GM21576 (cell line): ENCODE measurements at regions not wholly inside any gene's neighbourhood (a gene's known extent, or its start where the extent isn't known, plus 50 kb on each side); places are given as distances from the start of the nearest gene placed in this dataset.
"Not testable (repeated sequence)": the region's sequence is repeated elsewhere in the genome, so short reads cannot be mapped to it uniquely, and the experiment has no call there.

ENCODE experiments used
- ATAC-seq: cut with Tn5 transposase; IDR thresholded peaks from one replicate; pipeline ENCODE4 v1.9.1; 2021; ENCODE audit warnings: mild to moderate bottlenecking, moderate library complexity; ENCODE audit not compliant: unreplicated experiment

DNA sequence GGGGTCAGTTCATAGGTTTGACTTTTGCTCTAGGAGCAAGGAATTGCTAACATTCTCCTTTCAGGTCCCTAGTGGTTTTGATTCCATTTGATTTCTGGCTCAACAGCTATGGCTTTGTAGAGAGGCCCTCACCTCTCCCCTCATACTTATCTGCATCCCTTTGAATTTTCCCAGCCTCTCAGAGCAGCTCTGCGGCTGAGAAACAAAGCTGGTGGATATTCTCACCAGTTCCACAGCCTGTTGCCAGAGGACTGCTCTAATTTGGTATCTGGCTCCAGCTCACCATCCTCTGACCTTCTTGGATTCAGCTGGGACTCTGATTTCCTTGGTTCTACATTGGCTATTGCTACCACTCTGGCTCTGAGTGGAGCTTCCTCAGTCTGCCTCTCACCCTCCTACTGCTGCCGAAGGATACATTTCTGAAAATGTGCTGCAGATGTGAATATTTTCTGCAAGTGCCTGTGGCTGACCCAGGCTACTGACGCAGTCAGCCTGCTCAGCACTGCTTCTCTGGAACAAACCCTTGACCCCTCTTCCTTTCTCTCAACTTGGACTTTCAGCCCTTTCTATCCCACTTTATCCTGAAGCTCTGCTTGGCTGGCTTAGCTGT lies 110.9 kb upstream of the ENPEP start:
- ATAC-seq = no peak

- ATAC-seq = no peak
Observed at GRCh38 chr4:110361921-110362320, 114.0 kb upstream of the ENPEP start.

- no peak for ATAC-seq
Observed at GRCh38 chr4:110359076-110359475, 116.9 kb upstream of the ENPEP start.

GRCh38 chr4:110357521-110357920 lies 118.4 kb upstream of the ENPEP start:
- ATAC-seq = no peak

DNA sequence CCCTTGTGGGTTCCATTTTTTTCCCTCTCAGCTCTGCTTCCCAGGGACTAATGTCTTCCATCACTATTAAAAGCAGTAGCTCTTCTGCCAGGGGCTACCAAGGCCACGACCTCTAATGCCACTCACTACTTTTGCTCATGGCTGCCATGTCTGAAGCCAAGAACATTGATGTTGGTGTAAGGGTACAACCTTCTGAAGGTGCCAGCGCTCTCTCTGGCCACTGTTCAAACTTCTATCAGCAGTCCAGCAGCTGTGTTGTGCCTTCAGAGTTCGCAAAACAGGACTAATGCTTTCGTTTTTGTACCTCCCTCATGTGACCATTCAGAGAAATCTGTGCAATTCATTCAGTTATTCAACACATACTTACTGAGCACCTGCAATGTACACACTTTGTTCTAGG lies 121.5 kb upstream of the ENPEP start:
- no peak for ATAC-seq

DNA sequence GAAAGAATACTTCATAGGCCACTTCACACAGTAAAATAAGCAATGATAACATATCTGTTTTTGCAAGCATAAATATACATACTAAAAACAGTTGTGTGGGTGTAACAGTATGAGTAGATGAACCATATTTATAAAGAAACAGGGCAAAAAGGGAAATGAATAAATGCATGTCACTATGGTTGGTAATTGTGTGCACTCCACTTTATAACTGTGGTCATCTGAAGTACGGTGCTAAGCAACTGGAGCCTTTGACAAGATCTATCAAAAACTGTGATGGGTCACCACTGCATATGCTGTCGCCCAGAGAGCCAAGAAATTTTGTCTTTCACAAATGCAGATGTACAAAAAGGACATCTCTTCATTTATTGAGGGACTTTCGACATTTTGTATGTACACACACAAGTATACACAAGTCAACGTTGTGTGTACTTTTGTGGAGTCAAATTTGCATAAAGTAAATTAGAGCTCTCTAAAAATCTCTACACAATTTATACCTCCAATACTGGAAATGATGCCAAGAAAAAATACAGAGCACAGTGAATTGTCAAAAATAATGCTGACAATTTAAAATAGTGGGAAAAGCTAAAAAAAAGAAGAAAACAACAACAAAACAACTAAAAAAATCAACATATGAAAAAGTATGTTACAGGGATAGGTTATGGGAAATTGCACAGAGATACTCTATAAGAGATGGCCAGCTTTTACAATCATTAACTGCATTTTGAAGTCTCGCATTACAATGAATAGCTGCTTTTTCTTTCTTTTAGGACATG lies 123.1 kb upstream of the ENPEP start:
- ATAC-seq = no peak

DNA sequence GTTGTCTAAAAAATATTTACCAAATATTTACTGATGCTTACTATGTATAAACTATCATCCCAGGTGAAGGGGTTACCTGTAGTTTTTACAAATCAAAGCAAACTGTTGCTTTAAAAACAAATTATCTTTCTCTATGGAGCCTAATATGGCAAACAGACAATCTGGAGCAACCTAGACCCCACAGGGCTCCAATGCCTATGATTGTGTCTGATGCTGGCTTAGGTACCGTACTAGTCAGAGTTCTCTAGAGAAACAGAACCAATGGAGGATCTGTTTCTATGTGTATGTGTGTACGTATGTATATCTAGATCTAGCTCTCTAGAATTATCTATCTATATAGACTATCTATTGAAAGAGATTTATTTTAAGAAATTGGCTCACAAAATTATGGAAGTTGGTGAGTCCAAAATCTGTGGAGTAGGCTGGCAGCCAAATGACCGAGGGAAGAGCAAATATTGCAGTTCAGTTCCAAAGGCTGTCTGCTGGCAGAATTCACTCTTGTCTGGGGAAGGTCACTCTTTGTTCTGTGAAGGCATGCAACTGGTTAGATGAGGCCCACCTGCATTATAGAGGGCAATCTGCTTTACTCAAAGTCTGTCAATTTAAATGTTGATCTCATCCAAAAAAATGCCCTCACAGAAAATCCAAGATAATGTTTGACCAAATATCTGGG lies 127.1 kb upstream of the ENPEP start:
- no peak for ATAC-seq

GRCh38 chr4:110347805-110348204 lies 128.2 kb upstream of the ENPEP start:
- ATAC-seq = no peak

GRCh38 chr4:110344165-110344564 lies 131.8 kb upstream of the ENPEP start:
- no peak for ATAC-seq

GRCh38 chr4:110343534-110343933 lies 132.4 kb upstream of the ENPEP start:
- ATAC-seq = no peak

DNA sequence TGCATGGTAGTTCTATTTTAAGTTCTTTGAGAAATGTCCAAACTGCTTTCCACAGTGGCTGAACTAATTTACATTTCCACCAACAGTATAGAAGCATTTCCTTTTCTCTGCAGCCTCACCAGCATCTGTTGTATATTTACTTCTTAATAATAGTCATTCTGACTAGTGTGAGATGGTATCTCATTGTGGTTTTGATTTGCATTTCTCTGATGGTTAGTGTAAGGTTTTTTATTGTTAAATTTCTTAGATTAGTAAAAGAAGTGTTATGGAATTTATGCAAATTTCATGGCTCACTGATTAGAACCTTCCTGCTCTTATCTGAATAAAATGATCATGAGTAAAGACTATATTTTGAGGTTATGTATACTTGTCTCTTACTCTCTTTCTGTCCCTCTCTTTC lies 134.8 kb upstream of the ENPEP start:
- ATAC-seq = not testable (repeated sequence)

DNA sequence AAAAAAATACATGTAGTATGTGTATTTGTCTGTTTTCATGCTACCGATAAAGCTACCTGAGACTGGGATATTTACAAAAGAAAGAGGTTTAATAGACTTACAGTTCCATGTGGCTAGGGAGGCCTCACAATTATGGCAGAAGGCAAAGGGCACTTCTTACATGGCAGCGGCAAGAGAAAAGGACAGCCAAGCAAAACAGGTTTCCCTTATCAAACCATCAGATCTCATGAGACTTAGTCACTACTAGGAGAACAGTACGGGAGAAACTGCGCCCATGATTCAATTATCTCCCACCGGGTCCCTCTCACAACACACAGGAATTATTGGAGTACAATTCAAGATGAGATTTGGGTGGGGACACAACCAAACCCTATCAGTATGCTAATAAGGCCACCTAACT lies 137.0 kb upstream of the ELOVL6 start:
- no peak for ATAC-seq

DNA sequence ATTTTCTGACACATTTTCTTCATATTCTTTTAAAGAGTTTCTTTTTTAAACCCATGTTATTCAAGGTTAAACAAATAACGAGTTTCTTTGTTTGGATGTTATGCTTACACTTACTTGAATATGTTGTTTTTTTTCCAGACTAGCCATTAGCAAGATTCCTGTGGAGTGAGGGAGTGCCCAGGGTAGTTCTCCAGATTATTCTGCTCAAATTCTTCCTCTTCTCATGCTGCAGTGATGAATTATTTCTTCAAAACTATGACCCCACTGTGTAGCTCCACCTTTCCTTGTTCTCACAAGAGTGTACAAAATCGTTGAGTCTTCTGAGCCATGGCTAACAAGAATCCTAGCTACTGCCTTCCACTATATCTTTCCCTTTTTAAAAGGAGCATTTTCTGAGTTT lies 134.1 kb upstream of the ELOVL6 start:
- ATAC-seq = no peak

DNA sequence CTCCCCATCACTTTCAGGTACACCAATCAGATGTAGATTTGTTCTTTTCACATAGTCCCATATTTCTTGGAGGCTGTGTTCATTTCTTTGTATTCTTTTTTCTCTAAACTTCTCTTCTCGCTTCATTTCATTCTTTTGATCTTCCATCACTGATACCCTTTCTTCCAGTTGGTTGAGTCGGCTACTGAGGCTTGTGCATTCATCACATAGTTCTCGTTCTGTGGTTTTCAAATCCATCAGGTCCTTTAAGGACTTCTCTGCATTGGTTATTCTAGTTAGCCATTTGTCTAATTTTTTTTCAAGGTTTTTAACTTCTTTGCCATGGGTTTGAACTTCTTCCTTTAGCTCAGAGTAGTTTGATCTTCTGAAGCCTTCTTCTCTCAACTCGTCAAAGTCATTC lies 128.0 kb upstream of the ELOVL6 start:
- ATAC-seq = not testable (repeated sequence)

DNA sequence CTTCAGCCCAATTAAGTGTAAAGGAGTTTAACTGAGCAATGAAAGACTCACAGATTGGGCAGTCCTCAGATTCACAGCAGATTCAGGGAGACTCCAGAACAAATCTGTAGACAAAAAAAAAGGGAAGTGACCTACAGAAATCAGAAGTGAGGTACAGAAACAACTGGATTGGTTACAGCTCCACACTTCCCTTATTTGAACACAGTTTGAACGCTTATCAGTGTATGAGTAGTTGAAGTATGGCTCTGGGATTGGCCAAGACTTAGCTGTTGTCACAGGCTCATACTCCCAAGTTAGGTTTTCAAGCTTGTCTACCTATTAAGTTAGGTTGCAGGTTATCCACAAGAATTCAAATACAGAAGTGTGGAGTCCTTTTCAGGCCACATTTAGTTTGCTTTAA lies 112.4 kb upstream of the ELOVL6 start:
- peak; percentile 53 for ATAC-seq

DNA sequence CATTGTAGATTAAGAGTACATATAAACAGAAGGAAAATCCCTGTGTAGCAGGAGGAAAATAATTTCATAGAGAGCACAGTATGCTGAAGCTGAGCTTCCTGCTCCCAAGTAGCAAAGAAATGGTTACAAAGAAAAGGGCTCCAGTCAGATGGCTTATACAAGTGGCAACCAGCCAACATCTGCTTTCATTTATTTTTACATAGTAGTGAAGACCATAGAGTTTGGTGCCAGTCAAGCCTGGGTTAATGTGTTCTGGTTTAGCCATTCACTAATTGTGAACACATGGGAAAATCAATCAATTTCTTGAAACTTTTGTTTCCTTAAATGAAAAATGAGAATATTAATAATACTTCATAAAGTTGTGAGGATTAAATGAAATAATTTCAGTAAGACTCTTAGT lies 111.3 kb upstream of the ELOVL6 start:
- no peak for ATAC-seq

DNA sequence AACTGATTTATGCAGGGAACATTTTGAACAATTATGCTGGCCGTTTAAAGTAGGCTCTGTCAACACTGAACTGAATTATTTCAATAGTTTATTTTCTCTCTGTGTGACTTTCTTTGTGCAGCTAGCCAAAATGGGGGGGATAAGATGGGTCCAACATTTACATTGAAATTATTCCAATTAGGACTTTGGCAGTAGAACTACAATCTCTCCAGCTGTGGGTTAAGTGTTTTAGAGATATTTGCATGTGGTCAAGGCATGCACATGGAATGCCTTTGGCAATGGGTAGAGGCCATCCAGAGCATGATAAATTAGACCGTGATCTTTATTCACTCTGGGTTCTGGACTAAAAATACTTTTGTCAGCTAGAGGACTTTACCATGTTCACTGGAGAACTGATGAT lies 107.9 kb upstream of the ELOVL6 start:
- no peak for ATAC-seq

DNA sequence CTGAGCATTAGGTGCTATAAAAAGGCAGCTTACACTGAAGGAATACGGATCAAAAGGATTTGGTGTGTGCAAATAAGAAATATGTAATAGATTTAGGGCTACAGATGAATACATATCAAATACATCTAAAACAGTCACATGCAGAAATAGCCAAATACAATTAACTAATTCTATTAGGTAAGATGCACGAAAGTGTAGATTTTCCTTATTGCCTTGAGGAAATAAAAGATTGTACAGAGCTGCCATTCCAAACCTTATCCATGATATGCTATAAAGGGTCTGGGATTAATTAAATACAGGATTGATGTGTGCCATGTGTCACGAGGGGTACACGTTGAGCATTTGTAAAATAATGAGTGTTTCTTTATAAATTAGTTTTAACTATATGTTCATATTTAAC lies 107.0 kb upstream of the ELOVL6 start:
- ATAC-seq = no peak

DNA sequence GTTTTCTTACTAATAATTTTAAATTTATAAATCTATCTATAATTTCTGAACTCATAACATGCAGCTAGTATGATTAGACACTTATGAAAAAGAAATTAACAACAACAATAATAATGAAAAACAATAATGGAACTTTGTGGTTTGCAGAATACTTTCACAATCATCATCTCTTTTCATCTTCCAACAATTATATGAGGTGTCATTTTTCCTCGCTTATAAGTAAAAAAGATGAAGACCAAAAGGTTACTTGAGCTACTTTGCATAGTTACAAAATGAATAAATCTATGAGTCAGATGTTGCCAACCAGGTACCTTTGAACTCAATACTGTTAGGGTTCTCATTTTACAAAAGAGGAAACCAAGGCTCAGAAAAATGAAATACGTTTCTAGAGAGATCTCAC lies 98.5 kb upstream of the ELOVL6 start:
- ATAC-seq = peak; percentile 85

GRCh38 chr4:110294165-110294564 lies 95.8 kb upstream of the ELOVL6 start:
- no peak for ATAC-seq

DNA sequence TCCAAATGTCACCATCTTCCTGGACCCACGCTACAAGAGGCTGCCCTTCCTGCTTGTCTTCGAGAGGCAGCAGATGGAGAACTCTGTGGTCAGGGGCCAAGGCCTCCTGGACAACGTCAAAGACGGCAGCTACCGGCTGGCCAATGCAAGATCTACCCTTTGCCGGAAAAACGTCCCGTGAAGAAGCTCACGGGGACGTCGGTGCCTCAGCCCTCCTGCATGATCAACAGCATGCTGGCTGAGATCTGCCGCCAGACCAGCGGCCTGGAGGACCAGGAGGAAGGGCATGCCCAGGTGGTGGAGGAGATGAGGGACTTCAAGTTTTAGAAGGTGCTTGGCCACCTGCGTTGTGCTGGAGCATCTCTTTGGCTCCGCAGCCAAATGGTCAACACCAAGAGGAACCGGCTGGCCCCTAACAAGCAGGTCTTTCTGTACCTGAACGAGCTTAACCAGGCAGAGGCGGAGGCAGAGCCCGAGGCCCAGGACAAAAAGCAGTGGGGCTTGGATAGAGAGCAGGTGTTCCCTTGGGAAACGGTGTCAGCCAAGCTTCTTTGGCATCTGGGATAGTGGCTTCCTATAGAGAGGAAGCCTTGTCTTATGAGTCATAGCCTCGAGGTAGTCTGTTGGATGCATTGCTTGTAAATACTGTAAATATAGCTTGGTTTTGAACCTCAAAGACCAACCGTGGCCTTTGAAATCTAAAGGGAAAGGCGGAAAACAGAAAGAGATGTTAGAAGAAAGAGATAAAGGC lies 94.8 kb upstream of the ELOVL6 start:
- no peak for ATAC-seq

GRCh38 chr4:110290511-110290910 lies 92.1 kb upstream of the ELOVL6 start:
- no peak for ATAC-seq
